Pancreas (tissue), 10 donors: ENCODE measurements at regions not wholly inside any gene's neighbourhood (a gene's known extent, or its start where the extent isn't known, plus 50 kb on each side); places are given as distances from the start of the nearest gene placed in this dataset.

Source experiments
- ATAC-seq, 4 donors: fragments of 200-7000 bp; cut with Tn5 transposase; one replicate each; pipeline versions ENCODE4 v1.8.0 to v1.9.1; 2020; ENCODE audit warnings: mild to moderate bottlenecking in 4 of 4, moderate library complexity in 4 of 4
- DNase-seq, 6 donors: peaks; one replicate each; pipeline ENCODE4 v3.0.0-alpha.2; 2020
- FAIRE-seq: peaks from 2 replicates; lab custom pipeline; 2012; peaks lifted over from hg19 to GRCh38; lab: Jason Lieb, UNC
- H3K27ac ChIP-seq, 4 donors: fragments of 200-600 bp; sonication (generic); 1 replicate in 3 of 4; 2 replicates in 1 of 4; pipeline versions ENCODE4 v1.5.0 to v1.8.0; 2020
- H3K27me3 ChIP-seq, 4 donors: fragments of 200-600 bp; one replicate each; pipeline ENCODE4 v1.8.0; 2021
- H3K36me3 ChIP-seq, 3 donors: fragments of 200-600 bp; sonication (generic) in 1 of 3; one replicate each; pipeline versions ENCODE4 v1.5.0 to v1.8.0; 2020 to 2021
- H3K4me1 ChIP-seq, 3 donors: fragments of 200-600 bp; one replicate each; pipeline ENCODE4 v1.8.0; 2021
- H3K4me3 ChIP-seq, 4 donors: fragments of 200-600 bp; sonication (generic) in 2 of 4; one replicate each; pipeline versions ENCODE4 v1.5.0 to v1.8.0; 2020 to 2021
- H3K9me3 ChIP-seq, 4 donors: fragments of 200-600 bp; one replicate each; pipeline ENCODE4 v1.8.0; 2021
- CTCF ChIP-seq, 4 donors: fragments of 200-600 bp; sonication (generic) in 3 of 4; IDR thresholded peaks; one replicate each; pipeline versions ENCODE4 v1.5.0 to v1.8.0; 2021; ENCODE audit warnings: antibody characterized with exemption in 4 of 4
- WGBS, 2 donors: extraction: QIAGEN DNeasy Blood & Tissue Kit; methylation state at CpG; one replicate each; pipeline ENCODE4 v1.1.7; 2013; 5-methylcytosine and 5-hydroxymethylcytosine counted together
- intact Hi-C, 3 donors: fragments of 100-400 bp; cut with DNase I; formaldehyde crosslinking; loops; one replicate each; pipeline versions ENCODE4 v1.11.1 to v1.14.2; 2022
- donor health status: healthy with polysubstance abuse.
- donor health status: DM: no; HTN: no; CAD: no; lungs with moderate emphysema.
- donor health status: DM: no; HTN: no; CAD: no.
- donor health status: control.
- donor health status: control.
- donor health status: Bipolar disorder and iron deficiency.
- donor health status: DM: yes; HTN: yes; CAD: no.
- donor health status: DM: no; HTN: no; CAD: no.
- donor health status: DM: no; HTN: no; CAD: no.
- donor health status: DM: yes; HTN: yes; CAD: no.

DNA sequence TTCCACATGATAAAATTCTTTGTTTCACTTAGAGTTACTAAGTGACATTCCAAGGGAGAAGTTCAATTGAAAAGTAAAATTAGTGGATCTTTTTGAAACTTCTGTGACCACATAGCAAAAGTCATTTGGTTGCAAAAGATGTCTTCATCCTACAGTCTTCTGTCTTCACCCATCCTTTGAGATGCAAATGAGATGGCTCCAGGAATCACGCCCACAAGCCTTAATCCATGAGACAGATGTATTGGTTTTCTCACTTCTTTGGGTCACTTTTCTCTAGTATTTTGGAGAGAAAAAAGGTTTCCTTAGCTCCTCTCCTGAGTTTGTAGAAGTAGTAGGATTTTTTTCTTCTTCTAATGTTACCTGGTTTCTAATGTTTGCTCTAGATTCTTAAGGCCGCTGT is 259.5 kb upstream of the SLC10A2 start:
- no peaks in the 10 kb centered on the region for H3K36me3 ChIP-seq
- TF ChIP-seq CTCF (IDR thresholded peaks at IDR 0.05): no peak
- H3K27ac ChIP-seq: no peak overlapping the region
- WGBS, 2 donors: 35 to 51% methylated on average over 2 of the region's 2 CpGs
- FAIRE-seq: no peak
- no peaks in the 10 kb centered on the region for H3K9me3 ChIP-seq
- H3K27me3 ChIP-seq: no peaks in the 10 kb centered on the region
- no peak overlapping the region for H3K4me3 ChIP-seq
- ATAC-seq: no peak
- no peaks in the 10 kb centered on the region for H3K4me1 ChIP-seq
- DNase-seq: no peak
- intact Hi-C loops: no loop called here

DNA sequence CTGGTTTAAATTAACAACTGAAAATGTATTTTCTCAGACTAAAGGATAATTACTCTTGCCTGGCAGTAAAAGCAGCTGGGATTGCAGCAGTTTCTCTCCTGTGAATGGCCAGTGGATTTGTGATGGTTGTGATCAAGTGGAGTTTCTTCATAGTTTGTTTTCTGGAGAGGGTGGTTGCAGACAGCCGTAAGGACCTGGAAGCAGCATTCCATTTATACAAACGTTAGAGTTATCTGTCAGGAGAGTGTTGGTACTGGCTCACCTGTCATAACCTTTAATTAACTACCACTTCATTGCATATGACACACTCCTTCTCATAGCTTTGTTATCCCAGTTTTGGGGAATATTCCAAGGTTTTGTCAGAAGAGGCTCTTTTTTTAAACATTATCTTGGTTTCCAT is 258.4 kb upstream of the SLC10A2 start:
- Histone ChIP-seq H3K4me1 (no peaks in the 10 kb centered on the region), H3K4me3 (no peak overlapping the region), H3K36me3 (no peaks in the 10 kb centered on the region), H3K27me3 (no peaks in the 10 kb centered on the region), H3K9me3 (no peaks in the 10 kb centered on the region), H3K27ac (no peak overlapping the region)
- intact Hi-C loops: no loop called here
- WGBS, 2 donors: 27 to 33% methylated on average over 2 of the region's 2 CpGs
- no peak for FAIRE-seq
- no peak for DNase-seq
- no peak for ATAC-seq
- TF ChIP-seq CTCF (IDR thresholded peaks at IDR 0.05): no peak

DNA sequence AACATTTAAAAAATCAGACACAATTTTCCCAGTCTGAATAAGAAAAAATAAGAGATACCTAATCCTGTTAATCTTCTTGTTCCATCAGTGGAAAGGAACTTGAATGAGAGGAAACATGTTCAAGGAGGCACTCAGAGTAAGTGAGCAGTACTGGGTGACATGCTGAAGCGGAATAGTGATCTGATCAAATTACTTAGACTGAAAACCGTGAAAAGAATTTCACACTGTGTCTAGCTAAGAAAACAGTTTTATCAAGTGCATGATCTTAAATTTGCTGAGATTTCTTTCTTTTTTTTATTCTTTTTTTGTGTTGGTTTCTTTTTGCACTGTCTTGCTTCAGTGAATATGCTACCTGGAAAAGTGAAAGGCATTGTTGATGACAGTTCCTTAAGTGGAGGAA is 249.5 kb upstream of the SLC10A2 start:
- 75 to 84% methylated on average over 2 of the region's 2 CpGs for WGBS, 2 donors
- no peak overlapping the region for H3K27ac ChIP-seq
- no peak for TF ChIP-seq CTCF (IDR thresholded peaks at IDR 0.05)
- no peak overlapping the region for H3K4me3 ChIP-seq
- no peaks in the 10 kb centered on the region for H3K36me3 ChIP-seq
- no peak for FAIRE-seq
- no peak for ATAC-seq
- H3K4me1 ChIP-seq: no peaks in the 10 kb centered on the region
- no peaks in the 10 kb centered on the region for H3K9me3 ChIP-seq
- intact Hi-C loops: no loop called here
- no peak for DNase-seq
- no peaks in the 10 kb centered on the region for H3K27me3 ChIP-seq

GRCh38 chr13:103312467-103312866 is 246.2 kb upstream of the SLC10A2 start:
- intact Hi-C loops: no loop called here
- 78 to 86% methylated on average over 2 of the region's 2 CpGs for WGBS, 2 donors
- no peaks in the 10 kb centered on the region for H3K4me1 ChIP-seq
- TF ChIP-seq CTCF (IDR thresholded peaks at IDR 0.05): no peak
- ATAC-seq: no peak
- DNase-seq: no peak
- H3K36me3 ChIP-seq: no peaks in the 10 kb centered on the region
- H3K4me3 ChIP-seq: no peak overlapping the region
- no peaks in the 10 kb centered on the region for H3K9me3 ChIP-seq
- H3K27ac ChIP-seq: no peak overlapping the region
- no peak for FAIRE-seq
- no peaks in the 10 kb centered on the region for H3K27me3 ChIP-seq

DNA sequence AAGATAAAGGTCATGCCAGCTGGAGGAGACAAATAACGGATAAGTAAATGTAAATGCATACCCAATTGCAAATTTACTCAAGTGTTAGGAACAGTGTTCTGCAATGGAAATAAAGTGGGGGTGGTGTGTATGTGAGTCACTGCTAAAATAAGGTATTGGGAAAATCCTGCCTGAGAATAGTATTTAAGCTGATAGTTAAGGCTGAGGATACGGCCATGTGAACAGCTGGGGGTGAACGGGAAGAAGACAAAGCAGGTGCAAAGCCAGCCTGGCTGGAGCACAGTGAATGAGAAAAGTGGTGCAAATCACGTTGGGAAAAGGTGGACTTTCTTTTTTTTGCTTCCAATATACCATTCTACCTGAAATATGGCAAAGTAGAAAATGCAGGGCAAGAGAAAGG is 242.4 kb upstream of the SLC10A2 start:
- no peak for TF ChIP-seq CTCF (IDR thresholded peaks at IDR 0.05)
- no peaks in the 10 kb centered on the region for H3K27me3 ChIP-seq
- no peak overlapping the region for H3K27ac ChIP-seq
- intact Hi-C loops: no loop called here
- no peaks in the 10 kb centered on the region for H3K9me3 ChIP-seq
- no peak overlapping the region for H3K4me3 ChIP-seq
- FAIRE-seq (no peak), ATAC-seq (no peak), DNase-seq (no peak)
- no peaks in the 10 kb centered on the region for H3K4me1 ChIP-seq
- WGBS, 2 donors: 44% methylated on average over 4 of the region's 4 CpGs
- no peaks in the 10 kb centered on the region for H3K36me3 ChIP-seq
